ENCODE measurements at regions not wholly inside any gene's neighbourhood (a gene's known extent, or its start where the extent isn't known, plus 50 kb on each side); places are given as distances from the start of the nearest gene placed in this dataset.

- TF ChIP-seq CBFA2T2 (conservative IDR thresholded peaks at IDR 0.05) = peak; percentile 46
- no peak for TF ChIP-seq ZNF354B (CRISPR knock-in tag; IDR thresholded peaks at IDR 0.05)
- 0 out of 2 replicates have a peak, but pooled peaks have one; percentile 16 for TF ChIP-seq NFXL1 (CRISPR knock-in tag; IDR thresholded peaks at IDR 0.05)
- TF ChIP-seq SMARCB1 (IDR thresholded peaks at IDR 0.05; ENCODE audit: insufficient read length, low read depth) = no peak
- no peak for TF ChIP-seq TBP (optimal IDR thresholded peaks at IDR 0.05; ENCODE audit: low read depth, low read length)
Observed at GRCh38 chr6:4378319-4378996, 243.1 kb upstream of the ECI2 start (continued).

GRCh38 chr6:4377603-4378002, 242.2 kb upstream of the ECI2 start:
- TF ChIP-seq GTF2A2 (tag; IDR thresholded peaks at IDR 0.05) = 0 out of 2 replicates have a peak, but pooled peaks have one; percentile 56
- no peak for TF ChIP-seq ZNF592 (IDR thresholded peaks at IDR 0.05)
- no peak overlapping the region for H3K9ac ChIP-seq (ENCODE audit: insufficient read depth in 1 of 2, low read depth in 2 of 2, low read length in 2 of 2)
- no peak for ATAC-seq
- H3K4me1 ChIP-seq (replicated peaks in 1 of 2; ENCODE audit: control insufficient read depth in 2 of 2, insufficient read depth in 2 of 2, low read length in 2 of 2) = peaks cover 10 to 37% of the 10 kb centered on the region in 2 experiments
- intact Hi-C loops (cut with micrococcal nuclease) = no loop called here
- ChIA-PET POLR2A (interaction anchor here (0.6 to 1.4 kb wide), 2 partner anchors 11 to 54 kb away, joined by 3 to 6 read pairs; no protein-coding TSS in a partner anchor), CTCF (ENCODE audit: low intra/inter-chr PET ratio) (no interaction called here)
- H4K20me1 ChIP-seq (replicated peaks; ENCODE audit: control insufficient read depth, insufficient read depth, low read length) = no peaks in the 10 kb centered on the region
- no peak overlapping the region for H2AFZ ChIP-seq (ENCODE audit: low read depth, low read length)
- H3K4me2 ChIP-seq (ENCODE audit: insufficient read depth, low read length) = no peak overlapping the region
- no peaks in the 10 kb centered on the region for H3K79me2 ChIP-seq (ENCODE audit: control insufficient read depth, insufficient read depth, low read length)
- no peak overlapping the region for H3K4me3 ChIP-seq
- no peak for FAIRE-seq
- 8% methylated on average over 3 of the region's 3 CpGs for WGBS (ENCODE audit: insufficient coverage, low coverage, missing lambda C conversion rate)
- no peak overlapping the region for H3K27ac ChIP-seq (ENCODE audit: extremely low read depth, low read depth, low read length)
- H3K27me3 ChIP-seq (ENCODE audit: control insufficient read depth in 2 of 2, insufficient read depth in 2 of 2, low read length in 2 of 2) = peaks cover 0 to 17% of the 10 kb centered on the region in 2 experiments; a peak in 3 of 5 replicates
- in situ Hi-C loops (cut with MboI) = no loop called here
- no peaks in the 10 kb centered on the region for H3K36me3 ChIP-seq (ENCODE audit: control insufficient read depth, insufficient read depth, low read length)
- DNase-seq (ENCODE audit: extremely low read depth in 1 of 4, low spot score in 3 of 4) = no peak
- H3K9me1 ChIP-seq (ENCODE audit: control insufficient read depth, insufficient read depth, low read length) = no peaks in the 10 kb centered on the region
- no peaks in the 10 kb centered on the region for H3K9me3 ChIP-seq (replicated peaks; ENCODE audit: control insufficient read depth, insufficient read depth, low read depth, low read length)
- no TSS peak for BruUV-seq (replicated peaks)

Measured in K562 (cell line).